GM18499 (cell line): ENCODE measurements at regions not wholly inside any gene's neighbourhood (a gene's known extent, or its start where the extent isn't known, plus 50 kb on each side); places are given as distances from the start of the nearest gene placed in this dataset.

Experiments
- ATAC-seq: cut with Tn5 transposase; IDR thresholded peaks from one replicate; pipeline ENCODE4 v1.9.1; 2021; ENCODE audit warnings: moderate number of reproducible peaks; ENCODE audit not compliant: insufficient read depth, unreplicated experiment

- ATAC-seq, result no peak
Measured at GRCh38 chr19:29263305-29264135, 50.6 kb upstream of the UQCRFS1 start.

- ATAC-seq, result no peak
Measured at GRCh38 chr19:29264897-29265296, 51.9 kb upstream of the UQCRFS1 start.

GRCh38 chr19:29265436-29265835 is 52.5 kb upstream of the UQCRFS1 start:
- ATAC-seq, result no peak

GRCh38 chr19:29266001-29266400 is 53.0 kb upstream of the UQCRFS1 start:
- ATAC-seq, result no peak

GRCh38 chr19:29266603-29267002 is 53.7 kb upstream of the UQCRFS1 start:
- ATAC-seq, result no peak

- no peak for ATAC-seq
Measured at GRCh38 chr19:29267701-29268100, 54.8 kb upstream of the UQCRFS1 start.

GRCh38 chr19:29268103-29268502 is 55.2 kb upstream of the UQCRFS1 start:
- no peak for ATAC-seq

GRCh38 chr19:29268721-29269393 is 55.9 kb upstream of the UQCRFS1 start:
- ATAC-seq, result no peak

- no peak for ATAC-seq
Measured at GRCh38 chr19:29269641-29270040, 56.7 kb upstream of the UQCRFS1 start.

- no peak for ATAC-seq
Measured at GRCh38 chr19:29271341-29271740, 58.4 kb upstream of the UQCRFS1 start.

GRCh38 chr19:29271911-29272310 is 59.0 kb upstream of the UQCRFS1 start:
- no peak for ATAC-seq

GRCh38 chr19:29273000-29273640 is 60.2 kb upstream of the UQCRFS1 start:
- ATAC-seq, result no peak

- ATAC-seq, result no peak
Measured at GRCh38 chr19:29275266-29275665, 62.3 kb upstream of the UQCRFS1 start.

- ATAC-seq, result peak; percentile 82
Measured at GRCh38 chr19:29277102-29277501, 64.2 kb upstream of the UQCRFS1 start.

- ATAC-seq, result no peak
Measured at GRCh38 chr19:29278716-29279115, 65.8 kb upstream of the UQCRFS1 start.

- ATAC-seq, result no peak
Measured at GRCh38 chr19:29283366-29283765, 70.4 kb upstream of the UQCRFS1 start.

- no peak for ATAC-seq
Measured at GRCh38 chr19:29285187-29285687, 72.3 kb upstream of the UQCRFS1 start.

- ATAC-seq, result no peak
Measured at GRCh38 chr19:29285878-29286277, 72.9 kb upstream of the UQCRFS1 start.

- no peak for ATAC-seq
Measured at GRCh38 chr19:29287061-29287460, 74.1 kb upstream of the UQCRFS1 start.

GRCh38 chr19:29288256-29288655 is 75.3 kb upstream of the UQCRFS1 start:
- ATAC-seq, result no peak

GRCh38 chr19:29289020-29289419 is 76.1 kb upstream of the UQCRFS1 start:
- no peak for ATAC-seq
